K562 (cell line): ENCODE measurements at regions not wholly inside any gene's neighbourhood (a gene's known extent, or its start where the extent isn't known, plus 50 kb on each side); places are given as distances from the start of the nearest gene placed in this dataset.

Experiments
- ARNT ChIP-seq, 2 experiments: fragments of 450-650 bp; IDR thresholded peaks; 2 replicates each; pipeline ENCODE4 v1.6.1; 2016; ENCODE audit warnings: mild to moderate bottlenecking in 1 of 2
- CEBPB ChIP-seq: fragments of 450-650 bp; IDR thresholded peaks from 2 replicates; pipeline ENCODE4 v1.6.1; 2016; ENCODE audit warnings: missing genetic modification characterization, missing compliant biosample characterization
- ETS1 ChIP-seq: conservative IDR thresholded peaks from 2 replicates; pipeline ENCODE4 v1.6.1; 2011; ENCODE audit warnings: low read depth, mild to moderate bottlenecking, low read length; ENCODE audit not compliant: control insufficient read depth
- FOXA1 ChIP-seq: fragments of 450-650 bp; IDR thresholded peaks from 2 replicates; pipeline ENCODE4 v1.6.1; 2016; ENCODE audit warnings: mild to moderate bottlenecking, borderline replicate concordance
- HDAC8 ChIP-seq: fragments of 450-650 bp; IDR thresholded peaks from 2 replicates; pipeline ENCODE4 v1.6.1; 2016; ENCODE audit warnings: mild to moderate bottlenecking, missing genetic modification characterization, moderate library complexity, missing compliant biosample characterization
- HDGF ChIP-seq: fragments of 450-650 bp; IDR thresholded peaks from 2 replicates; pipeline ENCODE4 v1.6.1; 2016
- HMG20A ChIP-seq: fragments of 450-650 bp; formaldehyde crosslinking; conservative IDR thresholded peaks from 2 replicates; pipeline ENCODE4 v1.4.0; 2020; ENCODE audit warnings: mild to moderate bottlenecking, mixed read lengths
- KAT2B ChIP-seq: IDR thresholded peaks from one replicate; pipeline ENCODE4 v1.6.1; 2012; ENCODE audit warnings: low read depth, mild to moderate bottlenecking, control low read depth, inconsistent platforms, low read length, moderate library complexity
- MAFG ChIP-seq: fragments of 450-650 bp; conservative IDR thresholded peaks from 2 replicates; pipeline ENCODE4 v1.6.1; 2016; ENCODE audit warnings: missing genetic modification characterization, missing compliant biosample characterization
- MAFK ChIP-seq: IDR thresholded peaks from 2 replicates; pipeline ENCODE4 v1.6.1; 2011; ENCODE audit warnings: low read length, improper control_type of control experiment
- MAX ChIP-seq: sonication (generic); formaldehyde crosslinking; IDR thresholded peaks from 2 replicates; pipeline ENCODE4 v1.9.0; 2022; ENCODE audit warnings: mild to moderate bottlenecking, missing genetic modification reagents
- MCM2 ChIP-seq: fragments of 450-650 bp; IDR thresholded peaks from 2 replicates; pipeline ENCODE4 v1.6.1; 2017; ENCODE audit warnings: low read depth, mild to moderate bottlenecking
- MEF2D ChIP-seq: conservative IDR thresholded peaks from 2 replicates; pipeline ENCODE4 v1.6.1; 2016; ENCODE audit warnings: low read depth, missing genetic modification characterization, missing compliant biosample characterization
- NCOA1 ChIP-seq: fragments of 450-650 bp; IDR thresholded peaks from 2 replicates; pipeline ENCODE4 v1.6.1; 2016; ENCODE audit warnings: low read depth
- NELFE ChIP-seq: IDR thresholded peaks from 2 replicates; pipeline ENCODE4 v1.6.1; 2011; ENCODE audit warnings: mild to moderate bottlenecking; ENCODE audit not compliant: insufficient read depth, insufficient read length
- PML ChIP-seq: IDR thresholded peaks from 2 replicates; pipeline ENCODE4 v1.6.1; 2012; ENCODE audit warnings: low read length, inconsistent platforms
- PPARD ChIP-seq: fragments of 250-450 bp; sonication (Bioruptor Pico); IDR thresholded peaks from 2 replicates; pipeline ENCODE4 v1.8.0; 2022; ENCODE audit warnings: inconsistent platforms, mild to moderate bottlenecking, moderate library complexity
- RHOXF2B ChIP-seq: fragments of 250-450 bp; sonication (Bioruptor Pico); conservative IDR thresholded peaks from 2 replicates; pipeline ENCODE4 v1.5.1; 2021
- RNF2 ChIP-seq: sonication (generic); IDR thresholded peaks from 2 replicates; pipeline ENCODE4 v1.6.1; 2016
- SIX5 ChIP-seq, 2 experiments: IDR thresholded peaks; 2 replicates each; pipeline ENCODE4 v1.6.1; 2011; ENCODE audit warnings: low read length in 2 of 2, borderline replicate concordance in 1 of 2, low read depth in 1 of 2, mild to moderate bottlenecking in 1 of 2, moderate library complexity in 1 of 2; ENCODE audit not compliant: insufficient read depth in 1 of 2
- SMARCA4 ChIP-seq: fragments of 450-650 bp; IDR thresholded peaks from 2 replicates; pipeline ENCODE4 v1.6.1; 2016
- STAT6 ChIP-seq: sonication (generic); formaldehyde crosslinking; IDR thresholded peaks from 2 replicates; pipeline ENCODE4 v1.8.1; 2023; ENCODE audit warnings: mild to moderate bottlenecking, missing genetic modification reagents
- TCF15 ChIP-seq: fragments of 250-450 bp; sonication (Bioruptor Pico); IDR thresholded peaks from 2 replicates; pipeline ENCODE4 v1.8.0; 2022; ENCODE audit warnings: moderate library complexity, mild to moderate bottlenecking, inconsistent platforms
- TFE3 ChIP-seq: fragments of 450-650 bp; formaldehyde crosslinking; IDR thresholded peaks from 2 replicates; pipeline ENCODE4 v1.4.0; 2020; ENCODE audit warnings: mild to moderate bottlenecking, mixed read lengths
- ZC3H4 ChIP-seq: sonication (generic); formaldehyde crosslinking; IDR thresholded peaks from 2 replicates; pipeline ENCODE4 v1.9.0; 2021; ENCODE audit warnings: missing genetic modification reagents, borderline replicate concordance
- ZNF384 ChIP-seq: IDR thresholded peaks from 2 replicates; pipeline ENCODE4 v1.6.1; 2012; ENCODE audit warnings: low read depth, low read length, improper control_type of control experiment
- ZNF584 ChIP-seq: fragments of 200-800 bp; sonication (Bioruptor generic); IDR thresholded peaks from 2 replicates; pipeline ENCODE4 v1.6.1; 2016; ENCODE audit warnings: low read depth, mild to moderate bottlenecking, missing genetic modification characterization, missing compliant biosample characterization

- TF ChIP-seq STAT6 (no peak), ARNT (IDR thresholded peaks at IDR 0.05) (no peak), CEBPB (tag) (peak; percentile 50; the same call in 1 of the 2 replicates), PPARD (CRISPR knock-in tag) (no peak), MEF2D (tag) (no peak), MCM2 (no peak), MAFG (tag) (peak; percentile 97), NCOA1 (no peak), MAFK (peak; percentile 91), TCF15 (CRISPR knock-in tag) (no peak), PML (no peak), HDAC8 (tag) (no peak), MAX (CRISPR knock-in tag) (no peak), ETS1 (no peak), TFE3 (no peak), FOXA1 (no peak), RHOXF2B (CRISPR knock-in tag) (no peak), ZNF384 (no peak), RNF2 (no peak), SIX5 (IDR thresholded peaks at IDR 0.05; ENCODE audit: borderline replicate concordance in 1 of 2, insufficient read depth in 1 of 2, low read depth in 1 of 2, low read length in 2 of 2) (no peak), NELFE (no peak), ZC3H4 (CRISPR knock-in tag) (no peak), KAT2B (no peak), HMG20A (CRISPR knock-in tag) (no peak), SMARCA4 (peak; percentile 61; the same call in 1 of the 2 replicates), HDGF (no peak), ZNF584 (CRISPR knock-in tag) (no peak)
Measured at GRCh38 chr7:13050703-13051102, 363.3 kb downstream of the ARL4A start (continued).
